ENCODE measurements at regions not wholly inside any gene's neighbourhood (a gene's known extent, or its start where the extent isn't known, plus 50 kb on each side); places are given as distances from the start of the nearest gene placed in this dataset.

DNA sequence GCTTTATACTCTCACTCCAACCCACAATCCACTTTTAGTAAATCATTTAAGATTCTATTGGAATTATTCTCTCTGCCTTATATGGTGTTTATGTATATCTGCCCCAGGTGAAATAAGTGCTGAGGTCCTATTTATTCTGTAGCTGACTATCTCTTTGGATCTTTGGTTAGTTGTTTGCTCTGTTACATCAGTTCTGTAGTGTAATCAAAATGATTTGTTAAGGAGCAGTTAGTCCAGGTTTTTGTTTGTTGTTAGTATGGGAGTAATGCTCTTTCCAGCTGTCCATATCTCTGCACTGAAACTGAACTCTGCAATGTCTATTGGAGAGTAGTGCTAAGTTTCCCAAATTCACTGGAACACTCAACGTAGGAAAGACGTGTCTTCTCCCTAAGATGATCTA lies 615.8 kb downstream of the SNAPC1 start:
- TF ChIP-seq, protein P1, sequence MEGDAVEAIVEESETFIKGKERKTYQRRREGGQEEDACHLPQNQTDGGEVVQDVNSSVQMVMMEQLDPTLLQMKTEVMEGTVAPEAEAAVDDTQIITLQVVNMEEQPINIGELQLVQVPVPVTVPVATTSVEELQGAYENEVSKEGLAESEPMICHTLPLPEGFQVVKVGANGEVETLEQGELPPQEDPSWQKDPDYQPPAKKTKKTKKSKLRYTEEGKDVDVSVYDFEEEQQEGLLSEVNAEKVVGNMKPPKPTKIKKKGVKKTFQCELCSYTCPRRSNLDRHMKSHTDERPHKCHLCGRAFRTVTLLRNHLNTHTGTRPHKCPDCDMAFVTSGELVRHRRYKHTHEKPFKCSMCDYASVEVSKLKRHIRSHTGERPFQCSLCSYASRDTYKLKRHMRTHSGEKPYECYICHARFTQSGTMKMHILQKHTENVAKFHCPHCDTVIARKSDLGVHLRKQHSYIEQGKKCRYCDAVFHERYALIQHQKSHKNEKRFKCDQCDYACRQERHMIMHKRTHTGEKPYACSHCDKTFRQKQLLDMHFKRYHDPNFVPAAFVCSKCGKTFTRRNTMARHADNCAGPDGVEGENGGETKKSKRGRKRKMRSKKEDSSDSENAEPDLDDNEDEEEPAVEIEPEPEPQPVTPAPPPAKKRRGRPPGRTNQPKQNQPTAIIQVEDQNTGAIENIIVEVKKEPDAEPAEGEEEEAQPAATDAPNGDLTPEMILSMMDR (IDR thresholded peaks at IDR 0.05; ENCODE audit: borderline replicate concordance, control extremely low read depth, extremely low read depth, insufficient read depth, missing control alignments), result no peak
- DNase-seq (ENCODE audit: low spot score), result no peak
- in situ Hi-C loops (cut with MboI; ENCODE audit: low sequenced_read_pairs, unreplicated experiment), result no loop called here

- DNase-seq (ENCODE audit: low spot score), result no peak
- in situ Hi-C loops (cut with MboI; ENCODE audit: low sequenced_read_pairs, unreplicated experiment), result no loop called here
- TF ChIP-seq, protein P1 (IDR thresholded peaks at IDR 0.05; ENCODE audit: borderline replicate concordance, control extremely low read depth, extremely low read depth, insufficient read depth, missing control alignments), result no peak
Observed at GRCh38 chr14:62381311-62382070, 619.3 kb downstream of the SNAPC1 start.

GRCh38 chr14:62409169-62409568 lies 636.1 kb downstream of the KCNH5 start:
- no peak for DNase-seq (ENCODE audit: low spot score)
- TF ChIP-seq, protein P1 (IDR thresholded peaks at IDR 0.05; ENCODE audit: borderline replicate concordance, control extremely low read depth, extremely low read depth, insufficient read depth, missing control alignments), result no peak
- in situ Hi-C loops (cut with MboI; ENCODE audit: low sequenced_read_pairs, unreplicated experiment), result no loop called here

GRCh38 chr14:62409626-62410300 lies 635.5 kb downstream of the KCNH5 start:
- in situ Hi-C loops (cut with MboI; ENCODE audit: low sequenced_read_pairs, unreplicated experiment), result no loop called here
- TF ChIP-seq, protein P1 (IDR thresholded peaks at IDR 0.05; ENCODE audit: borderline replicate concordance, control extremely low read depth, extremely low read depth, insufficient read depth, missing control alignments), result no peak
- DNase-seq (ENCODE audit: low spot score), result no peak

GRCh38 chr14:62420847-62421246 lies 624.4 kb downstream of the KCNH5 start:
- TF ChIP-seq, protein P1 (IDR thresholded peaks at IDR 0.05; ENCODE audit: borderline replicate concordance, control extremely low read depth, extremely low read depth, insufficient read depth, missing control alignments), result no peak
- in situ Hi-C loops (cut with MboI; ENCODE audit: low sequenced_read_pairs, unreplicated experiment), result no loop called here
- DNase-seq (ENCODE audit: low spot score), result no peak

DNA sequence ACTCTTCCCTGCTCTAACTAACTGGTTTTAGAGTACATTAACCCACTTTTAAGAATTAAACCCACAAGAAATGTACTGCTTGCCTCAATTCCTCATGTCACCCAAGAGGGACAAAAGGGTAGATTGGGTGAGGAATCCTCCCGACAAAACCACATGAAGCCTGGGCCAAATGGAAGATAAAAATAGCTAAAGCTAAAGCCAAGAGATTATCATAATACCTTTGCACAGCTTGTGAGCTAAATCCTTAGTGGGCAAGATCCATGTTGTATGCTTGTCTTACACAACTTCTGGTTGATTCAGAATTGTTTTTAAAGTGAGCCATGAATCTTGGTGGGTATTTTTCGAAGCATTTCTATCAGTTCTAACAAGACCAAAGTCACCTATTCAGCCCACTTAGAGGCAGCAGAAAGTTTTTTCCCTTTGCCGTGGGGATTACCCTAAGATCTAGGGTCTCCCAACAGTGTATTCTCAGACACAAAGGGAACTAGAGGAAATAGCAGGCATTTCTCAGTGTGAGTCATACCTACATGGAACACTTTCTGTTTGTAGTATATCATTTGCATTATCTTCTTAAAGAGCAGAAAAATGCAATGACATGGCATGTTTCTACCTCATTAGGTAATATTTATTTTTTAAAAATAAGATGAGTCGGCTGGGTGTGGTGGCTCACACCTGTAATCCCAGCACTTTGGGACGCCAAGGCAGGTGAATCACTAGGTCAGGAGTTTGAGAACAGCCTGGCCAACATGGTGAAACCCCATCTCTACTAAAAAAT lies 616.6 kb downstream of the KCNH5 start:
- DNase-seq (ENCODE audit: low spot score), result no peak
- TF ChIP-seq, protein P1 (IDR thresholded peaks at IDR 0.05; ENCODE audit: borderline replicate concordance, control extremely low read depth, extremely low read depth, insufficient read depth, missing control alignments), result no peak
- in situ Hi-C loops (cut with MboI; ENCODE audit: low sequenced_read_pairs, unreplicated experiment), result no loop called here

All from GM13976 (cell line).